ENCODE measurements at regions not wholly inside any gene's neighbourhood (a gene's known extent, or its start where the extent isn't known, plus 50 kb on each side); places are given as distances from the start of the nearest gene placed in this dataset.

DNA sequence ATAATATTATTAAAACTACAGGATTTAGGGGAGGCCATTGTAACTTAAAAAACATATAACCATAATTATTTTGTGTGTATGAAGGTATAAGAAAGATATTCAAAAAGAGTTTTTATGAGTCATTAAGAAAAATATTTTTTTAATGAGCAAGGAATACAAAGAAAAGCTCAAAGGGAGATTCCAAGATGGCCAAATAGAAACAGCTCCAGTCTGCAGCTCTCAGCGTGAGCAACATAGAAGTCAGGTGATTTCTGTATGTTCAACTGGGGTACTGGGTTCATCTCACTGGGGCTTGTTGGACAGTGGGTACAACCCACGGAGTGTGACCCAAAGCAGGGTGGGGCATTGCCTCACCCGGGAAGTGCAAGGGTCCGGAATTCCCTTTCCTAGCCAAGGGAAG, 336.1 kb downstream of the TBL1XR1 start:
- TF ChIP-seq SMC3 (IDR thresholded peaks at IDR 0.05; ENCODE audit: low read length) (no peak), ZNF678 (CRISPR knock-in tag; IDR thresholded peaks at IDR 0.05) (no peak), FOXP1 (IDR thresholded peaks at IDR 0.05) (no peak), FOXP1 (CRISPR knock-in tag; IDR thresholded peaks at IDR 0.05) (no peak), EEA1 (CRISPR knock-in tag; IDR thresholded peaks at IDR 0.05; ENCODE audit: borderline replicate concordance) (no peak)
- TF ChIP-seq, protein P1, sequence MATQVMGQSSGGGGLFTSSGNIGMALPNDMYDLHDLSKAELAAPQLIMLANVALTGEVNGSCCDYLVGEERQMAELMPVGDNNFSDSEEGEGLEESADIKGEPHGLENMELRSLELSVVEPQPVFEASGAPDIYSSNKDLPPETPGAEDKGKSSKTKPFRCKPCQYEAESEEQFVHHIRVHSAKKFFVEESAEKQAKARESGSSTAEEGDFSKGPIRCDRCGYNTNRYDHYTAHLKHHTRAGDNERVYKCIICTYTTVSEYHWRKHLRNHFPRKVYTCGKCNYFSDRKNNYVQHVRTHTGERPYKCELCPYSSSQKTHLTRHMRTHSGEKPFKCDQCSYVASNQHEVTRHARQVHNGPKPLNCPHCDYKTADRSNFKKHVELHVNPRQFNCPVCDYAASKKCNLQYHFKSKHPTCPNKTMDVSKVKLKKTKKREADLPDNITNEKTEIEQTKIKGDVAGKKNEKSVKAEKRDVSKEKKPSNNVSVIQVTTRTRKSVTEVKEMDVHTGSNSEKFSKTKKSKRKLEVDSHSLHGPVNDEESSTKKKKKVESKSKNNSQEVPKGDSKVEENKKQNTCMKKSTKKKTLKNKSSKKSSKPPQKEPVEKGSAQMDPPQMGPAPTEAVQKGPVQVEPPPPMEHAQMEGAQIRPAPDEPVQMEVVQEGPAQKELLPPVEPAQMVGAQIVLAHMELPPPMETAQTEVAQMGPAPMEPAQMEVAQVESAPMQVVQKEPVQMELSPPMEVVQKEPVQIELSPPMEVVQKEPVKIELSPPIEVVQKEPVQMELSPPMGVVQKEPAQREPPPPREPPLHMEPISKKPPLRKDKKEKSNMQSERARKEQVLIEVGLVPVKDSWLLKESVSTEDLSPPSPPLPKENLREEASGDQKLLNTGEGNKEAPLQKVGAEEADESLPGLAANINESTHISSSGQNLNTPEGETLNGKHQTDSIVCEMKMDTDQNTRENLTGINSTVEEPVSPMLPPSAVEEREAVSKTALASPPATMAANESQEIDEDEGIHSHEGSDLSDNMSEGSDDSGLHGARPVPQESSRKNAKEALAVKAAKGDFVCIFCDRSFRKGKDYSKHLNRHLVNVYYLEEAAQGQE (IDR thresholded peaks at IDR 0.05; ENCODE audit: borderline replicate concordance in 1 of 2, low read depth in 1 of 2, low read length in 2 of 2): no peak
